Mucosa of rectum (tissue), 2 donors: ENCODE measurements at regions not wholly inside any gene's neighbourhood (a gene's known extent, or its start where the extent isn't known, plus 50 kb on each side); places are given as distances from the start of the nearest gene placed in this dataset.

ENCODE experiments used
- H3K27ac ChIP-seq, 2 donors: one replicate each; pipeline ENCODE4 v1.7.0; 2013; ENCODE audit warnings: inconsistent platforms in 2 of 2, low read depth in 2 of 2, low read length in 2 of 2
- H3K27me3 ChIP-seq, 2 donors: one replicate each; pipeline ENCODE4 v1.7.0; 2013; ENCODE audit warnings: low read length in 2 of 2; ENCODE audit not compliant: control insufficient read depth in 2 of 2, insufficient read depth in 2 of 2
- H3K36me3 ChIP-seq, 2 donors: one replicate each; pipeline ENCODE4 v1.7.0; 2013; ENCODE audit warnings: low read length in 2 of 2; ENCODE audit not compliant: control insufficient read depth in 2 of 2, insufficient read depth in 2 of 2
- H3K4me1 ChIP-seq, 2 donors: one replicate each; pipeline ENCODE4 v1.7.0; 2013; ENCODE audit warnings: low read length in 2 of 2, mild to moderate bottlenecking in 1 of 2; ENCODE audit not compliant: control insufficient read depth in 2 of 2, insufficient read depth in 2 of 2
- H3K4me3 ChIP-seq, 2 donors: one replicate each; pipeline ENCODE4 v1.7.0; 2013; ENCODE audit warnings: low read length in 2 of 2
- H3K9ac ChIP-seq, 2 donors: one replicate each; pipeline ENCODE4 v1.7.0; 2013; ENCODE audit warnings: low read length in 2 of 2, low read depth in 1 of 2, mild to moderate bottlenecking in 1 of 2
- H3K9me3 ChIP-seq, 2 donors: one replicate each; pipeline ENCODE4 v1.7.0; 2013; ENCODE audit warnings: low read length in 2 of 2; ENCODE audit not compliant: control insufficient read depth in 2 of 2
- donor health status: healthy.
- donor health status: Normal muscosa, but diverticular disease.

DNA sequence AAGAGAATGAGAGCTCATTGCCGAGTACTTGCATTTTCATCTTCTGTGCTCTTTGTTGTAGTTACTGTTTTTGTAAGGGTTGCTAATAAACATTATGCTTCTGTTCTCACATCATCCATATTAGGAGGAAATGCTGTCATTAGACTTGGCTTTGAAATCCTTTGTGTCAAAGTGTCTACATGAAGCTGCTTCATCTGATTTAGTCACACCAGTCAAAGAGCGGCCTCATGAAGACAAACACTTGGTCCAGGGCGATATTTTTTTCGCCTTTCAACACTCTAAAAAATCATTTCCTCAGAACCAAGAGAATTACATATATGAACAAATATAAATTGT, 105.0 kb downstream of the SPRY2 start:
- Histone ChIP-seq H3K4me1 (no peaks in the 10 kb centered on the region), H3K36me3 (no peaks in the 10 kb centered on the region), H3K27me3 (no peaks in the 10 kb centered on the region), H3K9me3 (no peaks in the 10 kb centered on the region), H3K27ac (no peak overlapping the region), H3K4me3 (no peak overlapping the region), H3K9ac (no peak overlapping the region)

DNA sequence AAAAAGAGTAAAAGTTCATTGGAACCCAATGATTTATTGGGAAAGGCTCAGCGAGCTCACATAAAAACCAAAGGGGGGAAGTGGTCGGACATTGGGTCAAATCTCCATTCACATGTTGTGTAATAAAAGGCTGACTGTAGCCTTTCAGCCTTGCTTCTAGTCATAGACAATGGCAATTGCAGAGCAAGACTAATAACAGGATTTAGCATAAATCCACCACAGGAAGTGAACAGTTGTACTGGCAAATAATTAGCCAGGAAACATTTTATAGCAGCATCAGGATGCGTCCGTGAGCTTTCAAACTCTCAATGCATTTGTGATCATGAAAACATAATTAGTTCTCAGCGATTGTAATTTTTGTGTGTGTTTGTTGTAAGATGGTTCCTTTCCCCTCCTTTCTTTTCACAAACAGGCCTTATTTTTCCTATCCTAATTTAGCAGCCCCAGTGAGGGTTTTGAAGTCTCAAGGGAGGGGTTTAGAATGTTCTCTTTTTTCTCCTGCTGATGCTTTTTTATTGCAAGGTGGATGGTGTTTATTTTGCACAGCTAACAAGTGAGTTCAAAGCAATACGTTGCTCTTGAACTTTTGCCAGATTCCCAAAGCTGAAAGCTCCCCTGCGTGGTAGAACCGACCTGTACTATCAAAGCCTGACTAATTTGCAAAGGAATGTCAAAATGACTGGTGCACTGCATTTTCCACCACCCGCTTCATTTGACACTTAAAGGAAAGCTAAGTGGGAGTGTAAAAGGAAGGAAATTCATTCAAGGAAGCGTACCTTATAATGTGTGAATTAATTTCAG, 105.6 kb downstream of the SPRY2 start:
- Histone ChIP-seq H3K4me3 (peak overlapping the region in 1 of 2 donors; percentile 6), H3K4me1 (no peaks in the 10 kb centered on the region), H3K27me3 (no peaks in the 10 kb centered on the region), H3K27ac (no peak overlapping the region), H3K9me3 (no peaks in the 10 kb centered on the region), H3K36me3 (no peaks in the 10 kb centered on the region), H3K9ac (no peak overlapping the region)

DNA sequence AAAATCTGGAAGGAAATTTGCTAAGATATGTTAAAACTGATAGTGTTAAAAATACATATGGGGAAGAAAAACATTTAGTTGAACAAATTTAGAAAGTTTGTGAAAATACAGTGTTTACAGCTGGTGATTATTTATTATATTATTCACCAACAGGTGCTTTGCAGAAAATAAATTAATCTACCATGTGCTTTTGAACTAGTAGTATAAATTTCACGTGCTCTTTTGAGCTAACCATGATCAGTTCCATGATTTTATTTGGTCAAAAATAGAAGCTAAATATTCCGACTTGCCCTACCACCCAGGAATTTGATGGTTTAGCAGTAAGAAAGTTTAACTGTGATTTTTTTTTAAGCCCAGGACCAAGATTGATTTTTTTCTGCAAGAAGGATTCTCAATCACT, 113.3 kb downstream of the SPRY2 start:
- H3K27me3 ChIP-seq, result no peaks in the 10 kb centered on the region
- no peaks in the 10 kb centered on the region for H3K9me3 ChIP-seq
- no peaks in the 10 kb centered on the region for H3K36me3 ChIP-seq
- H3K4me3 ChIP-seq, result no peak overlapping the region
- H3K27ac ChIP-seq, result no peak overlapping the region
- no peaks in the 10 kb centered on the region for H3K4me1 ChIP-seq
- no peak overlapping the region for H3K9ac ChIP-seq

DNA sequence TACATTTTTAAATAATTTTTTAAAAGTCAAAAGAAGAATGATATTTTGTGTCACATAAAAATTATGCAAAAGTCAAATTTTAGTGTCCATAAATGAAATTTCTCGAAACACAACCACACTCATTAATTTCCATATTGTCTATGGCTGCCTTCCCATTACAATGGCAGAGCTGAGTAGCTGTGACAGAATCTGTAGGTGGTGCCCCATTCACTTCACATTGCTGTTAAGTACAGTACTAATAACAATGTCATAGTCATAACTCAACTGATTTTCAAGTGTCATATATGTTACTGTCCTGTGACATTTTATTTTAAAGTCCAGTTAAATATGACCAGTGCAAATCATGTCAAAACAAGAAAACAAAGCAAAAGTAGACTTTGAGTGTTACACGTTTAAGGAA, 114.3 kb downstream of the SPRY2 start:
- Histone ChIP-seq H3K27ac (no peak overlapping the region), H3K4me3 (no peak overlapping the region), H3K27me3 (no peaks in the 10 kb centered on the region), H3K4me1 (no peaks in the 10 kb centered on the region), H3K9me3 (no peaks in the 10 kb centered on the region), H3K9ac (no peak overlapping the region), H3K36me3 (no peaks in the 10 kb centered on the region)

DNA sequence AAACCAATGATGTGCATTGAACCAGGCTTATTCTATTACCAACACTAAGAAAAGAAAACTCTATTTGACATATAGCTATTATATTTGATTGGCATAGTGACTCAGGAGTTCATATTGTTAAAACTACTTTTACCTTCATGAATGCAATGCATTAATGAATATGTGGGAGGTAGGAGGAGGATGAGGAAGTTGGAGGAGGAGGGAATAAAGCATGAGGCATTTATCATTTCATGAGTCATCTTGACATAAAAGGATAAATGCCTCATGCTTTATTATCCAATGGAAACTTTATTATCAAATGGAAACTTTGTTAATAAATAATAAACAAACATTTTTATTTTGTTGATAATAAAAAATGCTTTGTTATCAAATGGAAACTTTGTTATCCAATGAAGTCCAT, 116.5 kb downstream of the SPRY2 start:
- no peaks in the 10 kb centered on the region for H3K27me3 ChIP-seq
- H3K4me1 ChIP-seq, result no peaks in the 10 kb centered on the region
- H3K36me3 ChIP-seq, result no peaks in the 10 kb centered on the region
- H3K9ac ChIP-seq, result no peak overlapping the region
- H3K4me3 ChIP-seq, result no peak overlapping the region
- H3K27ac ChIP-seq, result no peak overlapping the region
- no peaks in the 10 kb centered on the region for H3K9me3 ChIP-seq

DNA sequence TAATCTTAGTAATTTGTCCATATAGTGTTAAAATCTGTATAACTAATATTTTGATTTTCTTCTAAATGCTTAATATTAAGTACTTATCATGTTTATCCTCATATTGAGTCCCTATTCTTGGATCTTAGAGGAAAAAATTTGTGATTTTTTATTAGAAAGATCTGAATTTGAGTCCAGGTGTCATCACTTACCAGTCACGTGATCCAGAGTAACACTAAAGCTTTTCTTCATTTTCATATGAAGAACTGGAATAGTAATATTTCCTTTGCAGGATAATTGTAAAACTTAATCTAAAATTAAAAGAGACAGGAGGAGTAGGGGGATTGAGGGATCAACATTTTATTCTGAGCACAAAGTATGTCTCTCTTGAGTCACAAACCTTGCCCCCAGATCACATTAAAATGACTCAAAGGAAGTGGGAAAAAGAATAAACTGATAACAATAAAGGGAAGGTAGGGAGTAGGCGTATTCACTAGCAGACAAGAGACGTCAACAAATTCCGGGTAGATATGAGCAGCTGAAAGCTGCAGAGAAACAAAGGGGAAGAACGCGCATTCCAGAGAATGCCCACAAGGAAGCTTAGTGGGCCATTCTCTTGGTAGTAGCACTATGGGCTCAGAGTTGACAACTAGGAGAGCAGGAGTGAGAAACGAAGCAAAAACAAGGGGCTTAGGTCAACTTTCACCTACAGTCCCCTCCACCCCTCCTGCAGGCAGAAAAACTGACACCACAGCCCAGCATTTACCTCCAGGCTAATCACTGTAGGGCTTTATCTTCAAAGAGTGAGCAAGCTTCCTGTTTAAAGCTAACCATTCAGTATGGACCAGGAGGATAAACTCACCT, 123.1 kb downstream of the SPRY2 start:
- H3K27ac ChIP-seq, result no peak overlapping the region
- H3K36me3 ChIP-seq, result no peaks in the 10 kb centered on the region
- no peaks in the 10 kb centered on the region for H3K4me1 ChIP-seq
- H3K9me3 ChIP-seq, result no peaks in the 10 kb centered on the region
- H3K4me3 ChIP-seq, result no peak overlapping the region
- H3K9ac ChIP-seq, result no peak overlapping the region
- H3K27me3 ChIP-seq, result no peaks in the 10 kb centered on the region

DNA sequence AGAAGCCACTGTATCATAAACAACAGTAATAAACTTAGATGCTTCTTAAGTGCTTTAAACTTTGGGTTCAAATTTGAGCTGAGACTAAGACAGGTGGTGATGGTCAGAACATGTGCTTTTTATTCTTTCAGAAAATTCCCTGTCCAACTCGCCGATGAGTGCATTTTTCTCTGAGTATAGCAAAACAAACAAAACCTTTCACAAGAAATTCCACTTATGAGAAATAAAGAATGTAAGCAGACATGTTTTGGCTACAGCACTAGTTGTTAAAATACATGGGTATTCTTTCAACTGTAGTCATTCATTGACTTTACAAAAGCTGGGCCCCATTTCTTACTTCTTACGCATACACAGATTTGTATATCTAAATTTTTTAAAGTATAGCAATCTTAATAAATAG, 125.6 kb downstream of the SPRY2 start:
- no peak overlapping the region for H3K9ac ChIP-seq
- no peaks in the 10 kb centered on the region for H3K36me3 ChIP-seq
- H3K27me3 ChIP-seq, result no peaks in the 10 kb centered on the region
- no peaks in the 10 kb centered on the region for H3K4me1 ChIP-seq
- no peak overlapping the region for H3K4me3 ChIP-seq
- H3K9me3 ChIP-seq, result no peaks in the 10 kb centered on the region
- no peak overlapping the region for H3K27ac ChIP-seq

DNA sequence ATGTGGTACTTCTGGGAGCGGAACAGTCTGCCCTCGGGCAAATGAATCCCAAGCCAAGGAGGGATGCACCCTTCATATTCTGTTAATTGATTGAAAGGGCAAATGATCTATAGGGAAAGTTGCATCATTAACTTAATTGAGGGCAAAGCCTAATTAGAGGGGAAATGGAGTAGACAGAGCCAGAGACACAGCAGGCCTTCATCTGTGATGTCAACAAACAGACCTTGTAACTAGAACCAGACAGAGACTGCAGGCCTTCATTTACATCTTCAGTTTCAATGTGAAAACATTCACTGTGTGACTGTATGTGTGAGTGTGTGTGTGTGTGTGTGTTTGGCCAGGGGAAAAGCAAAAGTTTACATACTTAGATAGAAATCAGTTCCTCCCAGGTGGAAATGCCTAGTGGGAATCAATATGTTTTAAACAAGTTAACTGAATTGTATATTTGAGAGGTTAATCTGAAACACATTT, 126.4 kb downstream of the SPRY2 start:
- H3K4me3 ChIP-seq, result no peak overlapping the region
- no peaks in the 10 kb centered on the region for H3K4me1 ChIP-seq
- H3K27me3 ChIP-seq, result no peaks in the 10 kb centered on the region
- H3K36me3 ChIP-seq, result no peaks in the 10 kb centered on the region
- H3K9ac ChIP-seq, result no peak overlapping the region
- no peak overlapping the region for H3K27ac ChIP-seq
- no peaks in the 10 kb centered on the region for H3K9me3 ChIP-seq

DNA sequence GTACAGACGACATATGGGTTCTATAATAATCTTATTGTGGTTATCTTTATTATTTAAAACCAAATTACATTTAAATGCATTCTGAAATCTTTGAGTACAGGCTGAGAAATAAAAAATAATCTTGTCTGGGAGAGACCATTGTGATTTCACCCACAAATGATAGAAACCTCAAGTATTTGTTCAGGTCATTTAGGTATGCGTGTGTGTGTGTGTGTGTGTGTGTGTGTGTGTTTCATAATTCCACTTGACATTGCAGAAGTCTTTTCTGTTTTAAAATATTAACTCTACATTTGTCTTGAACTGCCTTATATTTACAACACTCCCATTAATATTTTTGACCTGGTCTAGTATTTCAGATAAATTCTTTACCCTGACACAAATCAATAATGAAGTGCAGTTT, 126.9 kb downstream of the SPRY2 start:
- Histone ChIP-seq H3K9me3 (no peaks in the 10 kb centered on the region), H3K9ac (no peak overlapping the region), H3K4me1 (no peaks in the 10 kb centered on the region), H3K36me3 (no peaks in the 10 kb centered on the region), H3K27ac (no peak overlapping the region), H3K27me3 (no peaks in the 10 kb centered on the region), H3K4me3 (no peak overlapping the region)

DNA sequence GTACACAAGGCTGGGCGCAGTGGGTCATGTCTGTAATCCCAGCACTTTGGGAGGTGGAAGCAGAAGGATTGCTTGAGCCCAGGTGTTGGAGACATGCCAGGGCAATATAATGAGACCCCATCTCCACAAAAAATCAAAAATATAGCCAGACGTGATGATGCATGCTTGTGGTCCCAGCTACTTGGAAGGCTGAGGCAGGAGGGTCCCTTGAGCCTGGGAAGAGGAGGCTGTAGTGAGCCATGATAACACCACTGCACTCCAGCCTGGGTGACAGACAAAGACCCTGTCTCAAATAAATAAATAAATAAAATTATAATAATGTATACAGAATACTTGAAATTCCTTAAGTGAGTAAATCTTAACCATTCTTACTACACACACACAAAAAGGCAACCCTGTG, 127.7 kb downstream of the SPRY2 start:
- Histone ChIP-seq H3K36me3 (no peaks in the 10 kb centered on the region), H3K4me3 (no peak overlapping the region)

More for the DNA sequence above, 127.7 kb downstream of the SPRY2 start:
- Histone ChIP-seq H3K27me3 (no peaks in the 10 kb centered on the region), H3K4me1 (no peaks in the 10 kb centered on the region), H3K9ac (no peak overlapping the region), H3K9me3 (no peaks in the 10 kb centered on the region), H3K27ac (no peak overlapping the region)
